KBM-7 (cell line): ENCODE measurements at regions not wholly inside any gene's neighbourhood (a gene's known extent, or its start where the extent isn't known, plus 50 kb on each side); places are given as distances from the start of the nearest gene placed in this dataset.

Experiments
- DNase-seq: peaks from one replicate; pipeline ENCODE4 v3.0.0-alpha.2; 2015
- in situ Hi-C: fragments of 300-500 bp; cut with MboI; formaldehyde crosslinking; loops from 2 replicates; pipeline ENCODE4 v1.14.3; 2020; ENCODE audit warnings: low sequenced_read_pairs, low pct_unique_long_range_greater_than_20kb, mixed read lengths

GRCh38 chr18:55073834-55074233 lies 114.6 kb upstream of the CCDC68 start:
- DNase-seq: no peak
- in situ Hi-C loops: no loop called here

- DNase-seq: no peak
- in situ Hi-C loops: no loop called here
Observed at GRCh38 chr18:55073116-55073515, 113.9 kb upstream of the CCDC68 start.

- no peak for DNase-seq
- in situ Hi-C loops: no loop called here
Observed at GRCh38 chr18:55072698-55073097, 113.4 kb upstream of the CCDC68 start.

GRCh38 chr18:55072181-55072580 lies 112.9 kb upstream of the CCDC68 start:
- no peak for DNase-seq

GRCh38 chr18:55069497-55069896 lies 110.2 kb upstream of the CCDC68 start:
- DNase-seq: no peak
- in situ Hi-C loops: no loop called here

More at GRCh38 chr18:55072181-55072580, 112.9 kb upstream of the CCDC68 start:
- in situ Hi-C loops: no loop called here

- DNase-seq: no peak
- in situ Hi-C loops: no loop called here
Observed at GRCh38 chr18:55064760-55065159, 105.5 kb upstream of the CCDC68 start.

GRCh38 chr18:55064073-55064472 lies 104.8 kb upstream of the CCDC68 start:
- DNase-seq: no peak
- in situ Hi-C loops: no loop called here

- in situ Hi-C loops: no loop called here
- no peak for DNase-seq
Observed at GRCh38 chr18:55054021-55054990, 95.0 kb upstream of the CCDC68 start.

- in situ Hi-C loops: no loop called here
- no peak for DNase-seq
Observed at GRCh38 chr18:55048892-55049291, 89.6 kb upstream of the CCDC68 start.

GRCh38 chr18:55047546-55047945 lies 88.3 kb upstream of the CCDC68 start:
- no peak for DNase-seq
- in situ Hi-C loops: no loop called here

- DNase-seq: no peak
- in situ Hi-C loops: no loop called here
Observed at GRCh38 chr18:55041366-55041765, 82.1 kb upstream of the CCDC68 start.

- no peak for DNase-seq
- in situ Hi-C loops: no loop called here
Observed at GRCh38 chr18:55038162-55038561, 78.9 kb upstream of the CCDC68 start.

GRCh38 chr18:55034742-55035141 lies 75.5 kb upstream of the CCDC68 start:
- in situ Hi-C loops: no loop called here
- no peak for DNase-seq

- in situ Hi-C loops: no loop called here
- no peak for DNase-seq
Observed at GRCh38 chr18:55031979-55032378, 72.7 kb upstream of the CCDC68 start.

GRCh38 chr18:55031576-55031975 lies 72.3 kb upstream of the CCDC68 start:
- in situ Hi-C loops: no loop called here
- no peak for DNase-seq

GRCh38 chr18:55031164-55031563 lies 71.9 kb upstream of the CCDC68 start:
- in situ Hi-C loops: no loop called here
- DNase-seq: no peak

GRCh38 chr18:55024564-55024963 lies 65.3 kb upstream of the CCDC68 start:
- in situ Hi-C loops: no loop called here
- DNase-seq: no peak

GRCh38 chr18:55018602-55019001 lies 59.3 kb upstream of the CCDC68 start:
- DNase-seq: no peak
- in situ Hi-C loops: no loop called here

GRCh38 chr18:55014095-55014494 lies 54.8 kb upstream of the CCDC68 start:
- no peak for DNase-seq
- in situ Hi-C loops: no loop called here

GRCh38 chr18:55013685-55014084 lies 54.4 kb upstream of the CCDC68 start:
- in situ Hi-C loops: no loop called here
- DNase-seq: no peak

GRCh38 chr18:55013086-55013485 lies 53.8 kb upstream of the CCDC68 start:
- in situ Hi-C loops: no loop called here
- DNase-seq: no peak
